A673 (cell line): ENCODE measurements at regions not wholly inside any gene's neighbourhood (a gene's known extent, or its start where the extent isn't known, plus 50 kb on each side); places are given as distances from the start of the nearest gene placed in this dataset.

ENCODE experiments used
- BruUV-seq: library from RNA; stranded (reverse); fragments of 400-500 nt; replicated peaks from 2 replicates; lab custom pipeline; 2021; lab: Mats Ljungman, UMichigan
- CTCF ChIA-PET: fragments of 300-600 bp; sonication (Branson Sonifier 250); formaldehyde crosslinking; loops from one replicate; lab custom pipeline; 2022; ENCODE audit warnings: antibody characterized with exemption; lab: Charles Lee
- POLR2A ChIA-PET: fragments of 300-600 bp; sonication (Branson Sonifier 250); formaldehyde crosslinking; loops from one replicate; lab custom pipeline; 2022; ENCODE audit warnings: antibody characterized with exemption; ENCODE audit not compliant: low non-redundant PET; lab: Charles Lee
- DNase-seq: peaks from one replicate; pipeline ENCODE4 v3.0.0-alpha.2; 2015; ENCODE audit warnings: low spot score
- H3K27ac ChIP-seq: fragments of 200-600 bp; sonication (generic); 2 replicates; pipeline ENCODE4 v1.5.1; 2016; ENCODE audit warnings: mixed run types, low read depth, mild to moderate bottlenecking, mixed read lengths, antibody characterized with exemption, low read length; ENCODE audit not compliant: poor library complexity, severe bottlenecking
- H3K27me3 ChIP-seq: fragments of 200-600 bp; sonication (generic); replicated peaks from 2 replicates; pipeline ENCODE4 v1.6.1; 2017; ENCODE audit warnings: mixed run types, low read depth, mild to moderate bottlenecking, mixed read lengths, antibody characterized with exemption, low read length; ENCODE audit not compliant: insufficient read depth, poor library complexity
- H3K36me3 ChIP-seq: fragments of 200-600 bp; sonication (generic); 2 replicates; pipeline ENCODE4 v1.6.1; 2016; ENCODE audit warnings: mixed run types, mild to moderate bottlenecking, mixed read lengths, antibody characterized with exemption, low read length; ENCODE audit not compliant: insufficient read depth, poor library complexity, severe bottlenecking
- H3K4me1 ChIP-seq: fragments of 200-600 bp; sonication (generic); 2 replicates; pipeline ENCODE4 v1.6.1; 2017; ENCODE audit warnings: mixed run types, mild to moderate bottlenecking, mixed read lengths, antibody characterized with exemption, low read length; ENCODE audit not compliant: insufficient read depth, poor library complexity, severe bottlenecking
- H3K4me3 ChIP-seq: fragments of 200-600 bp; sonication (generic); 2 replicates; pipeline ENCODE4 v1.5.1; 2016; ENCODE audit warnings: low read depth, mixed run types, mild to moderate bottlenecking, mixed read lengths, low read length; ENCODE audit not compliant: poor library complexity, severe bottlenecking
- H3K9me3 ChIP-seq: fragments of 200-600 bp; sonication (generic); 2 replicates; pipeline ENCODE4 v1.6.1; 2016; ENCODE audit warnings: mixed run types, low read depth, mild to moderate bottlenecking, mixed read lengths, antibody characterized with exemption, low read length; ENCODE audit not compliant: poor library complexity, severe bottlenecking
- EZH2 ChIP-seq: fragments of 200-600 bp; sonication (generic); IDR thresholded peaks from 2 replicates; pipeline ENCODE4 v1.6.1; 2017; ENCODE audit warnings: borderline replicate concordance, low read depth, mild to moderate bottlenecking, mixed read lengths, antibody characterized with exemption, low read length; ENCODE audit not compliant: poor library complexity, severe bottlenecking
- intact Hi-C: fragments of 100-400 bp; cut with micrococcal nuclease; formaldehyde crosslinking; loops from one replicate; pipeline ENCODE4 v1.10.0; 2022; ENCODE audit not compliant: unreplicated experiment
- TF ChIP-seq, protein P1 (sequence below): fragments of 300-800, 200-600 bp; sonication (generic); conservative IDR thresholded peaks from 2 replicates; pipeline ENCODE4 v1.5.1; 2017; ENCODE audit warnings: low read depth, mild to moderate bottlenecking, antibody characterized with exemption, low read length, moderate library complexity, mixed read lengths

DNA sequence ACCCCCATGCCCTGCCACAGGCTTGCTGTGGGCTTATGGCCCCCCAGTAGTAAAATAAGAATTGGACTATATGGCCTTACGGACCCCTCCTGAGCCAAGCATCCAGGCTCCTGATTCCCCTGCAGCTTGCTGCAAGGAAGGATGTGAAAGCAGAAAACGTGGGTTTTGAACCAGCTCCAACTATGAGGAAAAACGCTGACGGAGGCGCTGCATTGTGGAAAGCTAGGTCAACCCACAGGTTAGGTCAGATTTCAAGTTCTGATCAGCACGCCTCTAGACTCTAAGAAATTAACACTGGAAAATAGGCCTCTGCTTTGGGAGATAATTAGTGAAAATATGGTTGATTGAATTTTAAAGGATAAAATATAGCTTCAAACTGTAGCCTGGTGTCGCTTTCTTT, 195.4 kb upstream of the HES1 start:
- no peak for DNase-seq
- H3K36me3 ChIP-seq = no peaks in the 10 kb centered on the region
- CTCF ChIA-PET = no interaction called here
- H3K9me3 ChIP-seq = no peaks in the 10 kb centered on the region
- no peaks in the 10 kb centered on the region for H3K27me3 ChIP-seq
- peaks cover 16% of the 10 kb centered on the region for H3K4me1 ChIP-seq
- no peak overlapping the region for H3K4me3 ChIP-seq
- no peak overlapping the region for H3K27ac ChIP-seq
- POLR2A ChIA-PET = no interaction called here
- BruUV-seq = no TSS peak
- intact Hi-C loops = no loop called here
- TF ChIP-seq, protein P1, sequence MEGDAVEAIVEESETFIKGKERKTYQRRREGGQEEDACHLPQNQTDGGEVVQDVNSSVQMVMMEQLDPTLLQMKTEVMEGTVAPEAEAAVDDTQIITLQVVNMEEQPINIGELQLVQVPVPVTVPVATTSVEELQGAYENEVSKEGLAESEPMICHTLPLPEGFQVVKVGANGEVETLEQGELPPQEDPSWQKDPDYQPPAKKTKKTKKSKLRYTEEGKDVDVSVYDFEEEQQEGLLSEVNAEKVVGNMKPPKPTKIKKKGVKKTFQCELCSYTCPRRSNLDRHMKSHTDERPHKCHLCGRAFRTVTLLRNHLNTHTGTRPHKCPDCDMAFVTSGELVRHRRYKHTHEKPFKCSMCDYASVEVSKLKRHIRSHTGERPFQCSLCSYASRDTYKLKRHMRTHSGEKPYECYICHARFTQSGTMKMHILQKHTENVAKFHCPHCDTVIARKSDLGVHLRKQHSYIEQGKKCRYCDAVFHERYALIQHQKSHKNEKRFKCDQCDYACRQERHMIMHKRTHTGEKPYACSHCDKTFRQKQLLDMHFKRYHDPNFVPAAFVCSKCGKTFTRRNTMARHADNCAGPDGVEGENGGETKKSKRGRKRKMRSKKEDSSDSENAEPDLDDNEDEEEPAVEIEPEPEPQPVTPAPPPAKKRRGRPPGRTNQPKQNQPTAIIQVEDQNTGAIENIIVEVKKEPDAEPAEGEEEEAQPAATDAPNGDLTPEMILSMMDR = no peak
- TF ChIP-seq EZH2 = no peak

DNA sequence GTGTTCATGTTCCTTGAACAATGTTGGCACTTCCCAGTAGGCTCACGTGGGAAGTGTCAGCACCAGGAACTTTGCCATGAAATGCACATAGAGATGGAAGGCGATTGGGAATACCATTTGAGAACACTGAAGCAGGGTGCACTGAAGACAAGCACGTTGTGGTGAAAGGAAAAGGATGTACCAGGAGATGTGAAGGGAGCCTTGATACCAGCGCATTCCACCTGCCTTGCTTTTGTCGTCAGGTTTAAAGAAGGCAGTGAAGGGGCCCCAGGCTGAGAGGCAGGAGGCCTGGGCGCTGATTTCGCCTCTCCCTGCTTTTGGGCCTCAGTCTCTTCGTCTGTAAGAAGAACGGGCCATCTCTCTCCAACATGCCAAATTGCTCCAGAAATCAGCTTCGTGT, 194.5 kb upstream of the HES1 start:
- DNase-seq = no peak
- ChIA-PET CTCF (no interaction called here), POLR2A (no interaction called here)
- no peaks in the 10 kb centered on the region for H3K36me3 ChIP-seq
- H3K4me3 ChIP-seq = no peak overlapping the region
- BruUV-seq = no TSS peak
- H3K27me3 ChIP-seq = no peaks in the 10 kb centered on the region
- intact Hi-C loops = no loop called here
- TF ChIP-seq, protein P1 = no peak
- no peak for TF ChIP-seq EZH2
- peaks cover 16% of the 10 kb centered on the region for H3K4me1 ChIP-seq
- H3K27ac ChIP-seq = no peak overlapping the region
- H3K9me3 ChIP-seq = no peaks in the 10 kb centered on the region

DNA sequence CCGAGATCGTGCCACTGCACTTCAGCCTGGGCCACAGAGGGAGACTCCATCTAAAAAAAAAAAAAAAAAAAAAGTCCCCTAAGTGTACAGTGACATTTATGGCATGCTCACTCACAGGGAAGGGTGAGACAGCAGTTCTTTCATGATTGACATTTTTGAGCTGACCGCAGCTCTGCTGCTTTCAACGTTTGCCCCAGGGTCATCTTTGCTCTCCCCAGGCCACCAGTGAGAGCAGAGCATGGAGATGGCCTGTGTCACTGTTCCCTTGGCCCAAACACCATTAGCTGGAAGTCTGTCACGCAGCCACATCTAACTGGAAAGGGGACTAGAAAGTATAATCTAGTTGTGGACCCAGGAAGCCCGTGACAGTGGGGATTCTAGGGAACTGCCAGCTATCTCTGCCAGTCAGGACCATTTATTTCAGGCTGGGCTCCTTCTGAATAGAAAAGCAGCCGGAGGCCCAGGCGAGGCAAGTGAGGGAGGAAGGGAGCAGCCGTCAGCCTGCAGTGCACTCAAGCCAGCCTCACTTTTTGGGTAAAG, 193.4 kb upstream of the HES1 start:
- no peak overlapping the region for H3K27ac ChIP-seq
- no peaks in the 10 kb centered on the region for H3K36me3 ChIP-seq
- no peak for TF ChIP-seq EZH2
- TF ChIP-seq, protein P1 = no peak
- H3K4me1 ChIP-seq = peaks cover 14% of the 10 kb centered on the region
- H3K4me3 ChIP-seq = no peak overlapping the region
- POLR2A ChIA-PET = no interaction called here
- DNase-seq = no peak
- CTCF ChIA-PET = no interaction called here
- H3K9me3 ChIP-seq = no peaks in the 10 kb centered on the region
- intact Hi-C loops = no loop called here
- H3K27me3 ChIP-seq = no peaks in the 10 kb centered on the region
- no TSS peak for BruUV-seq
